ENCODE measurements at regions not wholly inside any gene's neighbourhood (a gene's known extent, or its start where the extent isn't known, plus 50 kb on each side); places are given as distances from the start of the nearest gene placed in this dataset.

GRCh38 chr5:18872978-18873377, 1115.0 kb downstream of the CDH18 start:
- no peak overlapping the region for H3K27ac ChIP-seq (replicated peaks)
- no peaks in the 10 kb centered on the region for H3K36me3 ChIP-seq
- peaks cover 3% of the 10 kb centered on the region for H3K9me3 ChIP-seq (replicated peaks)
- intact Hi-C loops (cut with micrococcal nuclease): no loop called here
- H3K4me3 ChIP-seq: no peak overlapping the region
- no peaks in the 10 kb centered on the region for H3K4me1 ChIP-seq
- TF ChIP-seq, protein P1, sequence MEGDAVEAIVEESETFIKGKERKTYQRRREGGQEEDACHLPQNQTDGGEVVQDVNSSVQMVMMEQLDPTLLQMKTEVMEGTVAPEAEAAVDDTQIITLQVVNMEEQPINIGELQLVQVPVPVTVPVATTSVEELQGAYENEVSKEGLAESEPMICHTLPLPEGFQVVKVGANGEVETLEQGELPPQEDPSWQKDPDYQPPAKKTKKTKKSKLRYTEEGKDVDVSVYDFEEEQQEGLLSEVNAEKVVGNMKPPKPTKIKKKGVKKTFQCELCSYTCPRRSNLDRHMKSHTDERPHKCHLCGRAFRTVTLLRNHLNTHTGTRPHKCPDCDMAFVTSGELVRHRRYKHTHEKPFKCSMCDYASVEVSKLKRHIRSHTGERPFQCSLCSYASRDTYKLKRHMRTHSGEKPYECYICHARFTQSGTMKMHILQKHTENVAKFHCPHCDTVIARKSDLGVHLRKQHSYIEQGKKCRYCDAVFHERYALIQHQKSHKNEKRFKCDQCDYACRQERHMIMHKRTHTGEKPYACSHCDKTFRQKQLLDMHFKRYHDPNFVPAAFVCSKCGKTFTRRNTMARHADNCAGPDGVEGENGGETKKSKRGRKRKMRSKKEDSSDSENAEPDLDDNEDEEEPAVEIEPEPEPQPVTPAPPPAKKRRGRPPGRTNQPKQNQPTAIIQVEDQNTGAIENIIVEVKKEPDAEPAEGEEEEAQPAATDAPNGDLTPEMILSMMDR (IDR thresholded peaks at IDR 0.05; ENCODE audit: borderline replicate concordance): no peak
- no peak for DNase-seq
- no peaks in the 10 kb centered on the region for H3K27me3 ChIP-seq (ENCODE audit: low read depth)

DNA sequence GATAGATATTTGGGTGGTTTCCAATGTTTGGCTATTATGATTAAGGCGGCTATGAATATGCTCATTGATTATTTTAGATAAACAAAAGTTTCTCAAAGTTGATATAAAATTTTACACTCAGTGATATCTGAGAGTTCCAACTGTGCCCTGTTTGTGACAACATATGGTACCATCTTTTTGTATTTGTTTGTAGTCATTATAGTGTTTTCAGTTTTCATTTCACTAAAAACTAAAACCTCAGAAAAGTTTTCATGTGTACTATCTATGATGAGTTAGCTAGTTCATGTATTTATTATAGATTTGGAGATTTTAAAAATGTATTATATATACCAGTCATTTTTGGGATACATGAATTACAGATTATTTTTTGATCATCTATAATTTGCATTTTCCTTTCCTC, 1111.4 kb downstream of the CDH18 start:
- no peak overlapping the region for H3K27ac ChIP-seq (replicated peaks)
- H3K4me3 ChIP-seq: no peak overlapping the region
- H3K27me3 ChIP-seq (ENCODE audit: low read depth): no peaks in the 10 kb centered on the region
- DNase-seq: no peak
- H3K36me3 ChIP-seq: no peaks in the 10 kb centered on the region
- peaks cover 3% of the 10 kb centered on the region for H3K9me3 ChIP-seq (replicated peaks)
- no peaks in the 10 kb centered on the region for H3K4me1 ChIP-seq
- TF ChIP-seq, protein P1 (IDR thresholded peaks at IDR 0.05; ENCODE audit: borderline replicate concordance): no peak
- intact Hi-C loops (cut with micrococcal nuclease): no loop called here

GRCh38 chr5:18881615-18882014, 1106.4 kb downstream of the CDH18 start:
- Histone ChIP-seq H3K27ac (replicated peaks) (no peak overlapping the region), H3K4me3 (no peak overlapping the region), H3K36me3 (no peaks in the 10 kb centered on the region), H3K4me1 (no peaks in the 10 kb centered on the region), H3K27me3 (ENCODE audit: low read depth) (no peaks in the 10 kb centered on the region), H3K9me3 (replicated peaks) (no peaks in the 10 kb centered on the region)
- no peak for DNase-seq
- TF ChIP-seq, protein P1 (IDR thresholded peaks at IDR 0.05; ENCODE audit: borderline replicate concordance): no peak
- intact Hi-C loops (cut with micrococcal nuclease): no loop called here

- no peaks in the 10 kb centered on the region for H3K4me1 ChIP-seq
- no peak for DNase-seq
- H3K4me3 ChIP-seq: no peak overlapping the region
- no peak overlapping the region for H3K27ac ChIP-seq (replicated peaks)
- intact Hi-C loops (cut with micrococcal nuclease): no loop called here
- no peaks in the 10 kb centered on the region for H3K27me3 ChIP-seq (ENCODE audit: low read depth)
- TF ChIP-seq, protein P1 (IDR thresholded peaks at IDR 0.05; ENCODE audit: borderline replicate concordance): no peak
- H3K9me3 ChIP-seq (replicated peaks): no peaks in the 10 kb centered on the region
- no peaks in the 10 kb centered on the region for H3K36me3 ChIP-seq
Observed at GRCh38 chr5:18882154-18882553, 1105.8 kb downstream of the CDH18 start.

- H3K4me1 ChIP-seq: no peaks in the 10 kb centered on the region
- TF ChIP-seq, protein P1 (IDR thresholded peaks at IDR 0.05; ENCODE audit: borderline replicate concordance): no peak
- no peaks in the 10 kb centered on the region for H3K27me3 ChIP-seq (ENCODE audit: low read depth)
- H3K4me3 ChIP-seq: no peak overlapping the region
- no peak for DNase-seq
- intact Hi-C loops (cut with micrococcal nuclease): no loop called here
- H3K27ac ChIP-seq (replicated peaks): no peak overlapping the region
- H3K9me3 ChIP-seq (replicated peaks): peaks cover 24% of the 10 kb centered on the region
- H3K36me3 ChIP-seq: no peaks in the 10 kb centered on the region
Observed at GRCh38 chr5:18888821-18889220, 1099.2 kb downstream of the CDH18 start.

GRCh38 chr5:18900644-18901043, 1087.4 kb downstream of the CDH18 start:
- H3K27ac ChIP-seq (replicated peaks): no peak overlapping the region
- peaks cover 26% of the 10 kb centered on the region for H3K9me3 ChIP-seq (replicated peaks)
- intact Hi-C loops (cut with micrococcal nuclease): no loop called here
- no peaks in the 10 kb centered on the region for H3K36me3 ChIP-seq
- no peak overlapping the region for H3K4me3 ChIP-seq
- no peaks in the 10 kb centered on the region for H3K27me3 ChIP-seq (ENCODE audit: low read depth)
- no peak for DNase-seq
- TF ChIP-seq, protein P1 (IDR thresholded peaks at IDR 0.05; ENCODE audit: borderline replicate concordance): no peak
- no peaks in the 10 kb centered on the region for H3K4me1 ChIP-seq

Measured in left ventricle myocardium inferior (tissue), 1 donor.